RPMI8226 (cell line): ENCODE measurements at regions not wholly inside any gene's neighbourhood (a gene's known extent, or its start where the extent isn't known, plus 50 kb on each side); places are given as distances from the start of the nearest gene placed in this dataset.

Source experiments
- DNase-seq: peaks from one replicate; pipeline ENCODE4 v3.0.0-alpha.2; 2015

- no peak for DNase-seq
Measured at GRCh38 chr2:64222351-64222750, 78.1 kb upstream of the PELI1 start.

- DNase-seq = no peak
Measured at GRCh38 chr2:64223055-64223454, 78.8 kb upstream of the PELI1 start.

GRCh38 chr2:64225491-64225890, 81.3 kb upstream of the PELI1 start:
- no peak for DNase-seq

GRCh38 chr2:64226611-64227010, 82.4 kb upstream of the PELI1 start:
- no peak for DNase-seq

- peak; percentile 26 for DNase-seq
Measured at GRCh38 chr2:64227603-64228125, 83.4 kb upstream of the PELI1 start.

- DNase-seq = peak; percentile 90
Measured at GRCh38 chr2:64228126-64228678, 84.0 kb upstream of the PELI1 start.

GRCh38 chr2:64228918-64229317, 84.7 kb upstream of the PELI1 start:
- DNase-seq = no peak

GRCh38 chr2:64230540-64230939, 86.3 kb upstream of the PELI1 start:
- DNase-seq = no peak

- DNase-seq = no peak
Measured at GRCh38 chr2:64232266-64232665, 88.0 kb upstream of the PELI1 start.

- no peak for DNase-seq
Measured at GRCh38 chr2:64233376-64233922, 89.2 kb upstream of the PELI1 start.

GRCh38 chr2:64234150-64234549, 89.9 kb upstream of the PELI1 start:
- no peak for DNase-seq

- DNase-seq = no peak
Measured at GRCh38 chr2:64234785-64235184, 90.6 kb upstream of the PELI1 start.

- no peak for DNase-seq
Measured at GRCh38 chr2:64237266-64237665, 93.0 kb upstream of the PELI1 start.

- no peak for DNase-seq
Measured at GRCh38 chr2:64238799-64239198, 94.6 kb upstream of the PELI1 start.

- no peak for DNase-seq
Measured at GRCh38 chr2:64243081-64244036, 99.1 kb upstream of the PELI1 start.

GRCh38 chr2:64244037-64244416, 99.8 kb upstream of the PELI1 start:
- DNase-seq = no peak

GRCh38 chr2:64245631-64246030, 101.4 kb upstream of the PELI1 start:
- no peak for DNase-seq

- no peak for DNase-seq
Measured at GRCh38 chr2:64246962-64247361, 102.7 kb upstream of the PELI1 start.

- no peak for DNase-seq
Measured at GRCh38 chr2:64249426-64249825, 105.2 kb upstream of the PELI1 start.

GRCh38 chr2:64250063-64250462, 105.8 kb upstream of the PELI1 start:
- no peak for DNase-seq

- no peak for DNase-seq
Measured at GRCh38 chr2:64250751-64251423, 106.7 kb upstream of the PELI1 start.

GRCh38 chr2:64251497-64252250, 107.5 kb upstream of the PELI1 start:
- DNase-seq = no peak
